ENCODE measurements at regions not wholly inside any gene's neighbourhood (a gene's known extent, or its start where the extent isn't known, plus 50 kb on each side); places are given as distances from the start of the nearest gene placed in this dataset.
"Not testable (repeated sequence)": the region's sequence is repeated elsewhere in the genome, so short reads cannot be mapped to it uniquely, and the experiment has no call there.

- no peak overlapping the region for H3K27ac Mint-ChIP-seq
- H3K27me3 Mint-ChIP-seq (ENCODE audit: low read depth in 3 of 3) = peaks cover 0 to 3% (median 2%) of the 10 kb centered on the region in 3 donors
- no peaks in the 10 kb centered on the region for H3K4me1 Mint-ChIP-seq
- H3K36me3 Mint-ChIP-seq = no peaks in the 10 kb centered on the region
- peaks cover 0 to 13% (median 3%) of the 10 kb centered on the region in 6 donors for H3K9me3 Mint-ChIP-seq
- no peak for DNase-seq
- no peak overlapping the region for H3K4me3 Mint-ChIP-seq
Observed at GRCh38 chr6:155770856-155771255, 315.2 kb upstream of the NOX3 start.

GRCh38 chr6:155770313-155770712 is 314.7 kb upstream of the NOX3 start:
- Mint-ChIP-seq H3K27ac (no peak overlapping the region), H3K4me1 (no peaks in the 10 kb centered on the region), H3K36me3 (no peaks in the 10 kb centered on the region), H3K4me3 (no peak overlapping the region), H3K9me3 (peaks cover 0 to 13% (median 3%) of the 10 kb centered on the region in 6 donors), H3K27me3 (ENCODE audit: low read depth in 3 of 3) (peaks cover 0 to 2% (median 2%) of the 10 kb centered on the region in 3 donors)
- no peak for DNase-seq

GRCh38 chr6:155765275-155766194 is 309.9 kb upstream of the NOX3 start:
- Mint-ChIP-seq H3K36me3 (no peaks in the 10 kb centered on the region), H3K27ac (no peak overlapping the region), H3K4me3 (no peak overlapping the region), H3K4me1 (no peaks in the 10 kb centered on the region), H3K27me3 (ENCODE audit: low read depth in 3 of 3) (no peaks in the 10 kb centered on the region), H3K9me3 (peaks cover 0 to 7% (median 0%) of the 10 kb centered on the region in 6 donors)
- no peak for DNase-seq

- Mint-ChIP-seq H3K4me1 (no peaks in the 10 kb centered on the region), H3K27ac (no peak overlapping the region), H3K27me3 (ENCODE audit: low read depth in 3 of 3) (peaks cover 0 to 2% (median 1%) of the 10 kb centered on the region in 3 donors), H3K36me3 (no peaks in the 10 kb centered on the region), H3K4me3 (no peak overlapping the region), H3K9me3 (peaks cover 0 to 13% (median 0%) of the 10 kb centered on the region in 6 donors)
- DNase-seq = no peak
Observed at GRCh38 chr6:155762649-155763048, 307.0 kb upstream of the NOX3 start.

- no peak overlapping the region for H3K4me3 Mint-ChIP-seq
- H3K4me1 Mint-ChIP-seq = no peaks in the 10 kb centered on the region
- H3K9me3 Mint-ChIP-seq = peaks cover 0 to 24% (median 3%) of the 10 kb centered on the region in 6 donors
- H3K36me3 Mint-ChIP-seq = no peaks in the 10 kb centered on the region
- H3K27ac Mint-ChIP-seq = no peak overlapping the region
- H3K27me3 Mint-ChIP-seq (ENCODE audit: low read depth in 3 of 3) = peaks cover 0 to 2% (median 1%) of the 10 kb centered on the region in 3 donors
- no peak for DNase-seq
Observed at GRCh38 chr6:155755452-155755851, 299.8 kb upstream of the NOX3 start.

- DNase-seq; H3K27me3 Mint-ChIP-seq (ENCODE audit: low read depth in 3 of 3); H3K4me1 Mint-ChIP-seq; H3K36me3 Mint-ChIP-seq; H3K4me3 Mint-ChIP-seq; H3K27ac Mint-ChIP-seq: not testable (repeated sequence)
- peaks cover 0 to 15% (median 2%) of the 10 kb centered on the region in 6 donors for H3K9me3 Mint-ChIP-seq
Observed at GRCh38 chr6:155748778-155749177, 293.1 kb upstream of the NOX3 start.

GRCh38 chr6:155747491-155747890 is 291.9 kb upstream of the NOX3 start:
- no peak for DNase-seq
- Mint-ChIP-seq H3K4me1 (no peaks in the 10 kb centered on the region), H3K27ac (no peak overlapping the region), H3K4me3 (no peak overlapping the region), H3K27me3 (ENCODE audit: low read depth in 3 of 3) (peaks cover 0 to 3% (median 0%) of the 10 kb centered on the region in 3 donors), H3K9me3 (peaks cover 0 to 11% (median under 1%) of the 10 kb centered on the region in 6 donors), H3K36me3 (no peaks in the 10 kb centered on the region)

GRCh38 chr6:155740781-155741399 is 285.3 kb upstream of the NOX3 start:
- Mint-ChIP-seq H3K36me3 (no peaks in the 10 kb centered on the region), H3K4me3 (no peak overlapping the region), H3K9me3 (peaks cover 0 to 9% (median 0%) of the 10 kb centered on the region in 6 donors), H3K4me1 (no peaks in the 10 kb centered on the region), H3K27ac (no peak overlapping the region), H3K27me3 (ENCODE audit: low read depth in 3 of 3) (peaks cover 0 to 4% (median 0%) of the 10 kb centered on the region in 3 donors)
- DNase-seq = no peak

GRCh38 chr6:155738602-155739105 is 283.0 kb upstream of the NOX3 start:
- DNase-seq = no peak
- Mint-ChIP-seq H3K27me3 (ENCODE audit: low read depth in 3 of 3) (peaks cover 0 to 4% (median 0%) of the 10 kb centered on the region in 3 donors), H3K9me3 (peaks cover 0 to 9% (median 0%) of the 10 kb centered on the region in 6 donors), H3K4me1 (no peaks in the 10 kb centered on the region), H3K4me3 (no peak overlapping the region), H3K36me3 (no peaks in the 10 kb centered on the region), H3K27ac (no peak overlapping the region)

GRCh38 chr6:155717374-155717773 is 261.7 kb upstream of the NOX3 start:
- H3K9me3 Mint-ChIP-seq = peaks cover 0 to 6% (median 0%) of the 10 kb centered on the region in 6 donors
- peaks cover 0 to 2% (median 2%) of the 10 kb centered on the region in 3 donors for H3K27me3 Mint-ChIP-seq (ENCODE audit: low read depth in 3 of 3)
- no peak overlapping the region for H3K4me3 Mint-ChIP-seq
- H3K4me1 Mint-ChIP-seq = no peaks in the 10 kb centered on the region
- no peak overlapping the region for H3K27ac Mint-ChIP-seq
- no peaks in the 10 kb centered on the region for H3K36me3 Mint-ChIP-seq
- no peak for DNase-seq

- Mint-ChIP-seq H3K36me3 (no peaks in the 10 kb centered on the region), H3K27me3 (ENCODE audit: low read depth in 3 of 3) (peaks cover 0 to 2% (median 1%) of the 10 kb centered on the region in 3 donors), H3K4me1 (no peaks in the 10 kb centered on the region), H3K4me3 (no peak overlapping the region), H3K27ac (no peak overlapping the region), H3K9me3 (peaks cover 0 to 6% (median 0%) of the 10 kb centered on the region in 6 donors)
- no peak for DNase-seq
Observed at GRCh38 chr6:155710704-155711103, 255.1 kb upstream of the NOX3 start.

- Mint-ChIP-seq H3K9me3 (peaks cover 0 to 2% (median 0%) of the 10 kb centered on the region in 6 donors), H3K4me1 (no peaks in the 10 kb centered on the region), H3K27me3 (ENCODE audit: low read depth in 3 of 3) (peaks cover 0 to 3% (median 1%) of the 10 kb centered on the region in 3 donors), H3K36me3 (no peaks in the 10 kb centered on the region), H3K4me3 (no peak overlapping the region), H3K27ac (no peak overlapping the region)
- DNase-seq = no peak
Observed at GRCh38 chr6:155709262-155709661, 253.6 kb upstream of the NOX3 start.

- Mint-ChIP-seq H3K27me3 (ENCODE audit: low read depth in 3 of 3) (peaks cover 0 to 3% (median 1%) of the 10 kb centered on the region in 3 donors), H3K27ac (no peak overlapping the region), H3K36me3 (no peaks in the 10 kb centered on the region), H3K4me3 (no peak overlapping the region), H3K4me1 (no peaks in the 10 kb centered on the region), H3K9me3 (peaks cover 0 to 3% (median 0%) of the 10 kb centered on the region in 6 donors)
- DNase-seq = no peak
Observed at GRCh38 chr6:155708100-155708499, 252.5 kb upstream of the NOX3 start.

- H3K9me3 Mint-ChIP-seq = peaks cover 0 to 6% (median 0%) of the 10 kb centered on the region in 6 donors
- H3K27ac Mint-ChIP-seq = no peak overlapping the region
- H3K4me3 Mint-ChIP-seq = no peak overlapping the region
- H3K27me3 Mint-ChIP-seq (ENCODE audit: low read depth in 3 of 3) = peaks cover 0 to 2% (median 1%) of the 10 kb centered on the region in 3 donors
- no peaks in the 10 kb centered on the region for H3K36me3 Mint-ChIP-seq
- no peaks in the 10 kb centered on the region for H3K4me1 Mint-ChIP-seq
- no peak for DNase-seq
Observed at GRCh38 chr6:155706806-155707205, 251.2 kb upstream of the NOX3 start.
